Activated naive CD4-positive, alpha-beta T cell treated with anti-CD3 and anti-CD28 coated beads, Interleukin-2, amount 10 ng/mL, durations not matched to agents 7 days and 5 days (primary cell): ENCODE measurements at regions not wholly inside any gene's neighbourhood (a gene's known extent, or its start where the extent isn't known, plus 50 kb on each side); places are given as distances from the start of the nearest gene placed in this dataset.
"Not testable (repeated sequence)": the region's sequence is repeated elsewhere in the genome, so short reads cannot be mapped to it uniquely, and the experiment has no call there.

Experiments
- CTCF ChIA-PET: fragments of 350-600 bp; sonication (Branson Sonifier 250); formaldehyde crosslinking; loops from one replicate; lab custom pipeline; 2021; ENCODE audit warnings: antibody characterized with exemption; lab: Charles Lee
- DNase-seq: peaks from one replicate; pipeline ENCODE4 v3.0.0-alpha.2; 2020
- H3K27ac Mint-ChIP-seq: one replicate; pipeline ENCODE4 v1.8.0; 2021; ENCODE audit warnings: mild to moderate bottlenecking, moderate library complexity, mixed read lengths
- H3K27me3 Mint-ChIP-seq: one replicate; pipeline ENCODE4 v1.8.0; 2021; ENCODE audit warnings: mild to moderate bottlenecking, mixed read lengths
- H3K36me3 Mint-ChIP-seq: one replicate; pipeline ENCODE4 v1.8.0; 2021; ENCODE audit warnings: mixed read lengths
- H3K4me1 Mint-ChIP-seq: one replicate; pipeline ENCODE4 v1.8.0; 2021; ENCODE audit warnings: mixed read lengths
- H3K4me3 Mint-ChIP-seq: one replicate; pipeline ENCODE4 v1.8.0; 2021; ENCODE audit warnings: mild to moderate bottlenecking, moderate library complexity, mixed read lengths
- H3K9me3 Mint-ChIP-seq: one replicate; pipeline ENCODE4 v1.8.0; 2021; ENCODE audit warnings: mixed read lengths

- no peaks in the 10 kb centered on the region for H3K9me3 Mint-ChIP-seq
- peak overlapping the region; percentile 78 for H3K27ac Mint-ChIP-seq
- H3K4me1 Mint-ChIP-seq, result no peaks in the 10 kb centered on the region
- H3K4me3 Mint-ChIP-seq, result no peak overlapping the region
- no peak for DNase-seq
- no peaks in the 10 kb centered on the region for H3K27me3 Mint-ChIP-seq
- CTCF ChIA-PET, result interaction anchor here (1.0 kb wide), 1 partner anchor 10 kb away, joined by 3 read pairs; no protein-coding TSS in a partner anchor
- H3K36me3 Mint-ChIP-seq, result no peaks in the 10 kb centered on the region
These were observed 322.7 kb downstream of the CRPPA start for GRCh38 chr7:16098585-16099179.

GRCh38 chr7:16098058-16098457 is 323.3 kb downstream of the CRPPA start:
- Mint-ChIP-seq H3K27ac (no peak overlapping the region), H3K36me3 (no peaks in the 10 kb centered on the region), H3K9me3 (no peaks in the 10 kb centered on the region), H3K4me3 (no peak overlapping the region), H3K4me1 (no peaks in the 10 kb centered on the region), H3K27me3 (no peaks in the 10 kb centered on the region)
- CTCF ChIA-PET, result interaction anchor here (1.0 kb wide), 1 partner anchor 10 kb away, joined by 3 read pairs; no protein-coding TSS in a partner anchor
- no peak for DNase-seq

GRCh38 chr7:16095171-16095950 is 326.0 kb downstream of the CRPPA start:
- H3K4me1 Mint-ChIP-seq, result no peaks in the 10 kb centered on the region
- no peaks in the 10 kb centered on the region for H3K27me3 Mint-ChIP-seq
- no peaks in the 10 kb centered on the region for H3K9me3 Mint-ChIP-seq
- no peak overlapping the region for H3K4me3 Mint-ChIP-seq
- DNase-seq, result no peak
- H3K27ac Mint-ChIP-seq, result no peak overlapping the region
- H3K36me3 Mint-ChIP-seq, result no peaks in the 10 kb centered on the region
- CTCF ChIA-PET, result no interaction called here

- Mint-ChIP-seq H3K36me3 (no peaks in the 10 kb centered on the region), H3K4me3 (no peak overlapping the region), H3K27me3 (no peaks in the 10 kb centered on the region), H3K9me3 (no peaks in the 10 kb centered on the region), H3K27ac (no peak overlapping the region), H3K4me1 (no peaks in the 10 kb centered on the region)
- CTCF ChIA-PET, result no interaction called here
- no peak for DNase-seq
These were observed 326.7 kb downstream of the CRPPA start for GRCh38 chr7:16094651-16095050.

- Mint-ChIP-seq H3K4me3 (no peak overlapping the region), H3K9me3 (no peaks in the 10 kb centered on the region), H3K36me3 (no peaks in the 10 kb centered on the region), H3K27me3 (no peaks in the 10 kb centered on the region), H3K27ac (no peak overlapping the region), H3K4me1 (no peaks in the 10 kb centered on the region)
- DNase-seq, result no peak
- CTCF ChIA-PET, result no interaction called here
These were observed 328.6 kb downstream of the CRPPA start for GRCh38 chr7:16092711-16093110.

- H3K9me3 Mint-ChIP-seq, result no peaks in the 10 kb centered on the region
- no peak overlapping the region for H3K4me3 Mint-ChIP-seq
- H3K27me3 Mint-ChIP-seq, result no peaks in the 10 kb centered on the region
- no peak overlapping the region for H3K27ac Mint-ChIP-seq
- CTCF ChIA-PET, result no interaction called here
- H3K36me3 Mint-ChIP-seq, result no peaks in the 10 kb centered on the region
- no peak for DNase-seq
- H3K4me1 Mint-ChIP-seq, result no peaks in the 10 kb centered on the region
These were observed 329.5 kb downstream of the CRPPA start for GRCh38 chr7:16091701-16092310.

- Mint-ChIP-seq H3K4me1 (no peaks in the 10 kb centered on the region), H3K9me3 (no peaks in the 10 kb centered on the region), H3K27me3 (no peaks in the 10 kb centered on the region), H3K27ac (no peak overlapping the region), H3K4me3 (no peak overlapping the region), H3K36me3 (no peaks in the 10 kb centered on the region)
- CTCF ChIA-PET, result no interaction called here
- no peak for DNase-seq
These were observed 331.5 kb downstream of the CRPPA start for GRCh38 chr7:16089801-16090200.

GRCh38 chr7:16089191-16089590 is 332.1 kb downstream of the CRPPA start:
- Mint-ChIP-seq H3K27ac (no peak overlapping the region), H3K36me3 (no peaks in the 10 kb centered on the region), H3K4me3 (no peak overlapping the region), H3K9me3 (no peaks in the 10 kb centered on the region), H3K27me3 (no peaks in the 10 kb centered on the region), H3K4me1 (no peaks in the 10 kb centered on the region)
- CTCF ChIA-PET, result interaction anchor here (0.7 kb wide), 1 partner anchor 15 kb away, joined by 3 read pairs; no protein-coding TSS in a partner anchor
- no peak for DNase-seq

GRCh38 chr7:16086743-16087142 is 334.6 kb downstream of the CRPPA start:
- Mint-ChIP-seq H3K4me1 (no peaks in the 10 kb centered on the region), H3K27me3 (no peaks in the 10 kb centered on the region), H3K36me3 (no peaks in the 10 kb centered on the region), H3K9me3 (no peaks in the 10 kb centered on the region), H3K4me3 (no peak overlapping the region), H3K27ac (no peak overlapping the region)
- no peak for DNase-seq
- CTCF ChIA-PET, result no interaction called here

- H3K4me3 Mint-ChIP-seq, CTCF ChIA-PET, H3K9me3 Mint-ChIP-seq, DNase-seq, H3K36me3 Mint-ChIP-seq, H3K27ac Mint-ChIP-seq, H3K27me3 Mint-ChIP-seq, H3K4me1 Mint-ChIP-seq: not testable (repeated sequence)
These were observed 335.6 kb downstream of the CRPPA start for GRCh38 chr7:16085780-16086179.

- Mint-ChIP-seq H3K27ac (no peak overlapping the region), H3K4me1 (no peaks in the 10 kb centered on the region), H3K9me3 (no peaks in the 10 kb centered on the region), H3K4me3 (no peak overlapping the region), H3K27me3 (no peaks in the 10 kb centered on the region), H3K36me3 (no peaks in the 10 kb centered on the region)
- no peak for DNase-seq
- CTCF ChIA-PET, result no interaction called here
These were observed 336.5 kb downstream of the CRPPA start for GRCh38 chr7:16084875-16085274.

GRCh38 chr7:16084370-16084769 is 337.0 kb downstream of the CRPPA start:
- H3K36me3 Mint-ChIP-seq, result no peaks in the 10 kb centered on the region
- no peak overlapping the region for H3K4me3 Mint-ChIP-seq
- no peak overlapping the region for H3K27ac Mint-ChIP-seq
- DNase-seq, result no peak
- no peaks in the 10 kb centered on the region for H3K4me1 Mint-ChIP-seq
- CTCF ChIA-PET, result no interaction called here
- H3K27me3 Mint-ChIP-seq, result no peaks in the 10 kb centered on the region
- no peaks in the 10 kb centered on the region for H3K9me3 Mint-ChIP-seq

- Mint-ChIP-seq H3K27ac (no peak overlapping the region), H3K4me1 (no peaks in the 10 kb centered on the region), H3K36me3 (no peaks in the 10 kb centered on the region), H3K27me3 (no peaks in the 10 kb centered on the region), H3K4me3 (no peak overlapping the region), H3K9me3 (no peaks in the 10 kb centered on the region)
- CTCF ChIA-PET, result no interaction called here
- no peak for DNase-seq
These were observed 337.4 kb downstream of the CRPPA start for GRCh38 chr7:16083931-16084330.

- CTCF ChIA-PET, result interaction anchor here (4.2 kb wide), 1 partner anchor 485 kb away, joined by 26 read pairs; no protein-coding TSS in a partner anchor
- Mint-ChIP-seq H3K36me3 (no peaks in the 10 kb centered on the region), H3K9me3 (no peaks in the 10 kb centered on the region), H3K4me3 (no peak overlapping the region), H3K27me3 (no peaks in the 10 kb centered on the region), H3K27ac (no peak overlapping the region), H3K4me1 (no peaks in the 10 kb centered on the region)
- DNase-seq, result no peak
These were observed 341.2 kb downstream of the CRPPA start for GRCh38 chr7:16080131-16080530.
